ENCODE measurements at regions not wholly inside any gene's neighbourhood (a gene's known extent, or its start where the extent isn't known, plus 50 kb on each side); places are given as distances from the start of the nearest gene placed in this dataset.

GRCh38 chr22:26903030-26903856 lies 245.9 kb downstream of the MIAT start:
- no peak for DNase-seq
- in situ Hi-C loops (cut with MboI; ENCODE audit: low pct_unique_long_range_greater_than_20kb, low sequenced_read_pairs), result no loop called here

- no peak for DNase-seq
- in situ Hi-C loops (cut with MboI; ENCODE audit: low pct_unique_long_range_greater_than_20kb, low sequenced_read_pairs), result no loop called here
These were observed 247.1 kb downstream of the MIAT start for GRCh38 chr22:26904483-26904882.

GRCh38 chr22:26905076-26905475 lies 247.7 kb downstream of the MIAT start:
- in situ Hi-C loops (cut with MboI; ENCODE audit: low pct_unique_long_range_greater_than_20kb, low sequenced_read_pairs), result no loop called here
- DNase-seq, result no peak

DNA sequence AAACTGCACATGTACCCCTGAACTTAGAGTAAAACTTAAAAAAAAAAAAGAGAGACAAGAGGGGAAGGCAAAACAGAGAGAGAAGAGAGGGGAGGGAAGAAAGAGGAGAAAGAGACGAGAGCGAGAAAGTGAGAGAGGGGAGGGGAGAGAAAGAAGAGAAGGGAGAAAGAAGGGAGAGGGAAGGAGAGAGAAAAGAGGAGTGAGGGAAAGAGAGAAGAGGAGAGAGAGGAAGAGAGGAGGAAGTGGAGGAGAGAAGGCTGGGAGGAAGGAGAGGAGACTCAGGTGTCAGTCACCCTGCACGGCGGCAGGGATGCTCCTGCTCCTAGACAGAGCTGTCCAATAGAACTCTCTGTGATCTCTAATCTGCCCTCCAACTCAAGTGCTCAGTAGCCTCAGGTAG lies 248.3 kb downstream of the MIAT start:
- in situ Hi-C loops (cut with MboI; ENCODE audit: low pct_unique_long_range_greater_than_20kb, low sequenced_read_pairs), result no loop called here
- DNase-seq, result no peak

DNA sequence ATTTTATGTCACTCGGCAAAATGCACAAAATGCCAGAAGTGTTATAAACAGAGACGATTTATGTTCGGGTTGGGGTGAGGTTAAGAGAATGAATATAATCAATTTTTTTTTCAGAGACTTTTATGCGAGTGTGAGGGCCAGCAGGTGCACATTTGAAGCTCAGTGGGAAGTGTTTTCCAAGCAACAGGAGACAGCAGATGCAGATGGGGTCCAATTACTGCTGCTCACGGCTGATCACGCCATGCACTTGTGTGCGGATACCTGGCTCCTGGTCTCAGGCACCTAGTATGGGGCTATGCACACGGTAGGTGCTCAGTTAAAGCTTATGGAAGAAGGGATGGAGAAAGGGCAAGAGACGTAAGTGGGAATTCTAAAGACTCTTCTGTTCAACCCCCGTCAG lies 249.1 kb downstream of the MIAT start:
- in situ Hi-C loops (cut with MboI; ENCODE audit: low pct_unique_long_range_greater_than_20kb, low sequenced_read_pairs), result no loop called here
- no peak for DNase-seq

DNA sequence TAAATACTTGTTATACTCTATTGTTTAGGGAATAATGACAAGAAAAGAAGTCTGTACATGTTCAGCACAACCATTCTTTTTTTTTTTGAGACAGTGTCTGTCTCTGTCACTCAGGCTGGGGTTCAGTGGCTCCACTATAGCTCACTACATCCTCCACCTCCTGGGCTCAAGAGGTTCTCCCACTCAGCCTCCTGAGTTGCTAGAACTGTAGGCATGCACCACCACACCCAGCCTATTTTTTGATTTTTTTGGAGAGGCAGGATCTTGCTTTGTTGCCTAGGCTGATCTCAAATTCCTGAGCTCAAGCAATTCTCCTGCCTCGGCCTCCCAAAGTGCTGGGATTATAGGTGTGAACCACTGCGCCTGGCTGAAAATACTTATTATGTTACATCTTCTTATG lies 250.0 kb downstream of the MIAT start:
- in situ Hi-C loops (cut with MboI; ENCODE audit: low pct_unique_long_range_greater_than_20kb, low sequenced_read_pairs), result no loop called here
- DNase-seq, result no peak

DNA sequence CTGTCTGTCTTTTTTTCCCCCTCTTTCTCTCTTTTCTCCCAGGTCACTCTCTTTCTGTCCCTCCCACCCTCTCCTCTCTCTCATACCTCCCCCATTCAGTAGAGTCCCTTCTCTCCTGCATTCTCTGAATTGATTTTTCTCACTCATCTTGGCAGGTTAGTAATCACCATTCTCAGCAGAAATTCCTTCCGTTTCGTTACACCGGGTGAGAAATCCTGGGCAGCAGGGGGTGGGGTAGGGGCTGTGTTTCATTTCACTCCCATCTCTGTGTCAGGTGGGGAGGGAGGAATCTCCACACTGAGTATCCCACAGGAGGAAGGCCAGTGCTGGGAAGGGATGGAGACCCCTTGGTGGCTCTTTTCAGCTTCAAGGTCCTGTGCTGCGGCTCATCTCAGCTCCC lies 253.5 kb downstream of the MIAT start:
- in situ Hi-C loops (cut with MboI; ENCODE audit: low pct_unique_long_range_greater_than_20kb, low sequenced_read_pairs), result no loop called here

DNA sequence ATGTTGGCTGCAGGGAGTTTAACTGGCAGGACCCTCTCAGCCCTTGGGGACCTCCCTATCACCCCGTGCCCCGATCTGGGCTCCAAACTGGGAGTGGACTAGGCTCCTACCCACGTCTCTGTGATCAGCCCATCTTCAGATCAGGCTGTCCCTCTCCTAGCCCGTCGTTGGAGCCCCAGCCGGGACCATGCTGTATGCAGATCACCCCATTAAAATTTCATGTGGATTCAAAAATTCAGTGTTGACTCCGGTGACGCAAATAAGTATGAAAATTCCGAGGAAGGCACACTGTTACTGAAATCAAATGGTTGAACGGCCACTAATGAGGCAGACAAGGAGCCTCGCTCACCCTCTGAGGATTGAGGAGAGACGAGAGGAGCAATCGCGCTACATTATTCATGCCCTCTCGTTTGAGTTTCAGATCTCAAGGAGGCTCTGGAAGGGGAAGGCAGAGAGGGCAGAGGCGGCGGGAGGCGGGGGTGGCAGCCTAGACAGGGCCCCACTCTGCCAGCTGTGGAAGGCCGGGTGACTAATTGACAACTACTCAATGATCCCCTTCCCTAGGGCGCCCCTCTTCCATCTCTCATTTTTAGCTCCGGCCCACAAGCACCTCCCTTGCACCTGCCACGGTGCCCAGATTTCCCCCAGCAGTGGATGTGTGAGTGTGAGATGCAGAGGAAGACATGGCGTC lies 255.4 kb downstream of the MIAT start:
- in situ Hi-C loops (cut with MboI; ENCODE audit: low pct_unique_long_range_greater_than_20kb, low sequenced_read_pairs), result no loop called here
- DNase-seq, result no peak

More for the DNA sequence above, 253.5 kb downstream of the MIAT start:
- no peak for DNase-seq

GRCh38 chr22:26914519-26915185 lies 257.3 kb downstream of the MIAT start:
- DNase-seq, result no peak
- in situ Hi-C loops (cut with MboI; ENCODE audit: low pct_unique_long_range_greater_than_20kb, low sequenced_read_pairs), result no loop called here

DNA sequence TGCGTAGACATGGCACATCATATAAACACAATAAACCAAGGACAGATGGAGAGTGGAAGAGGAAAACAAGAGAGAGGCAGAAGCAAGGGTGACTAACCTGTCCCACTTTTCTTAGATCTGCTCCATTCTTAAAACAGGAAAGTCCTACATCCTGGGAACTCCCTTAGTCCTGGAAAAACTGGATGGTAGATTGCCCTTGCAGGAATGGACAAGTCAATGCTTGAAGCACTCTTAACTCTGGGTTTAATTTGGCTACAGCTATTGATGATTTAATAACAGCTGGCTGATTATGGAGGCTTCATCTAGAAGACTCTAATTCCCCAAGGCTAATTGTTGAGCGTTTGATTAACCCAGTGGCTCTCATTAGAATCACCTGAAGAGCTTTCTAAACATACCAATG lies 258.8 kb downstream of the MIAT start:
- in situ Hi-C loops (cut with MboI; ENCODE audit: low pct_unique_long_range_greater_than_20kb, low sequenced_read_pairs), result no loop called here
- DNase-seq, result no peak

- DNase-seq, result no peak
- in situ Hi-C loops (cut with MboI; ENCODE audit: low pct_unique_long_range_greater_than_20kb, low sequenced_read_pairs), result no loop called here
These were observed 260.8 kb downstream of the MIAT start for GRCh38 chr22:26918226-26918625.

DNA sequence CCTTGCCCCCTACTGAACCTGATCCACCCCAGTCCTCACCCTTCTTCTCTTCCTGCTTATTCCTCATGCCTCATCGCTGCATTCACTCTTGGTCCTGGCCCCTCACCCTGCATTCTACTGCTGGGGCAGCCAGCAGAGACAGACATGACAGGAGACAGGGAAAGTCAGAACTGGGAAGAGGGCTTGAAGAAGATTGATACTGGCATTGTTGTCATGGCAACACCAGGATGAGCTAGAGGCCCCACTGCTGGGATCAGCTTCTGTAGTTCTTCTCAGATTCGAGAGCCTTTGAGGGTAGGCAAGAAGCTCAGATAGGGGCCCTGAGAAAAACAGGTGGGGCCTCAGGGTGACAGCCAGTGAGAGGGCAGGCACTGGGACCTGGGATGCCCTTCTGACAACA lies 264.3 kb downstream of the MIAT start:
- no peak for DNase-seq
- in situ Hi-C loops (cut with MboI; ENCODE audit: low pct_unique_long_range_greater_than_20kb, low sequenced_read_pairs), result no loop called here

DNA sequence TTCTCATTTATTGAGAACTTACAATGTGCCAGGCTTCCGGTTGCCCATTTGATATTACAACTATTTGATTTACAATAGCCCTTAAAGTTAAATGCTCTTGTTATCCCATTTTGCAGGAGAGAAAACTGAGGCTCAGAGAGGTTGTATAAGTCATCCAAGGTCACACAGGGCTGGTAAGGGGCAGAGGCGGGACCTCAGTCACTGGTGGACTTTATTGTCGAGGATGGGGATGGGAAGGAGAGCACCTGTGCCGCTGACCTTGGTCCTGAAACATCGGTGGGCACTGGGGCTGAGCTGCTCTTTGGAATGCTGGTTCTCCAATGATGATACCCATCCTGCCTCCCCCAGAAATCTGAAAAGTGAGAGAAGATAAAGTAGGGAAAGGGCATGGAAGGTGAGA lies 265.4 kb downstream of the MIAT start:
- DNase-seq, result no peak
- in situ Hi-C loops (cut with MboI; ENCODE audit: low pct_unique_long_range_greater_than_20kb, low sequenced_read_pairs), result no loop called here

GRCh38 chr22:26923531-26923930 lies 266.1 kb downstream of the MIAT start:
- in situ Hi-C loops (cut with MboI; ENCODE audit: low pct_unique_long_range_greater_than_20kb, low sequenced_read_pairs), result no loop called here
- no peak for DNase-seq

DNA sequence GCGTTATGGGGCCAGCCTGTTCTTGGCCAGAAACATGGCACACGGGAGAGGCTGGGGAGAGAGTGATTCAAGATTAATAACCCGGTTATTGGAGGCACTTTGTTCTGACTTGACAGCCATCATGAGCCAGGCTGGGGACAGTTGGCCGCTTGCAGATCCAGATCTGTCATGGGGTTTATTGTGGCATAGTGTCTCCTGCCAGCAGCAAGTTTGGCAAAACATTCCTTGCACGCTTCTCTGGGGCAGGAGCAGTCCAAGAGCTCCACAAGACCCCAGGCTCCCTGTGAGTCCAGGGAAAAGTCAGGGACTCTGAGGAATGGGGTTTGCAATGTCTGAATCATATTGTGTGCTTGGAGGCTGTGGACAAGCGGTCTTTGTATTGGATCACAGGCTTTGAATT lies 270.4 kb downstream of the MIAT start:
- DNase-seq, result no peak
- in situ Hi-C loops (cut with MboI; ENCODE audit: low pct_unique_long_range_greater_than_20kb, low sequenced_read_pairs), result no loop called here

GRCh38 chr22:26931471-26931870 lies 274.1 kb downstream of the MIAT start:
- in situ Hi-C loops (cut with MboI; ENCODE audit: low pct_unique_long_range_greater_than_20kb, low sequenced_read_pairs), result no loop called here
- no peak for DNase-seq

- in situ Hi-C loops (cut with MboI; ENCODE audit: low pct_unique_long_range_greater_than_20kb, low sequenced_read_pairs), result no loop called here
These were observed 275.8 kb downstream of the MIAT start for GRCh38 chr22:26933105-26933590.

GRCh38 chr22:26937213-26937612 lies 279.8 kb downstream of the MIAT start:
- DNase-seq, result peak; percentile 43
- in situ Hi-C loops (cut with MboI; ENCODE audit: low pct_unique_long_range_greater_than_20kb, low sequenced_read_pairs), result no loop called here

More at GRCh38 chr22:26933105-26933590, 275.8 kb downstream of the MIAT start:
- no peak for DNase-seq

DNA sequence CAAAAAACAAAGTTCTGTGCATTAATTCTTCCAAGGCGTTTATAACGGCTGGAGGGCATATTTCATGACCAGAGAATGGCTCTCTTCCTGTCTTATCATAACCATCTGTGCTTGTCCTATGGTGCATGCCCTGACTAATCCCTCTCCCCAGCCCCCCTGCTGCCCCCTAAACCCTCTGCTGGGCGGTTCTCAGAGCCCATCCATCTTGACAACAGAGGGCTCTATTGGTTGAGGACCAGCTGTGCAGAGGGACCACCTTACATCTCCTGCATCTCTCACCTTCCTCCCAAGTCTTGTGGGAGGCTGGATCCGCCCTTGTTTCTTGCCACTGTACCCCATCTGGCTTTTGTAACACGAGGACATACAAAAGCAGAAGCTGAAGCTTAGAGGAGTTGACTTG lies 282.1 kb downstream of the MIAT start:
- in situ Hi-C loops (cut with MboI; ENCODE audit: low pct_unique_long_range_greater_than_20kb, low sequenced_read_pairs), result no loop called here
- no peak for DNase-seq
